NCI-H774 (cell line): ENCODE measurements at regions not wholly inside any gene's neighbourhood (a gene's known extent, or its start where the extent isn't known, plus 50 kb on each side); places are given as distances from the start of the nearest gene placed in this dataset.
"Not testable (repeated sequence)": the region's sequence is repeated elsewhere in the genome, so short reads cannot be mapped to it uniquely, and the experiment has no call there.

ENCODE experiments used
- DNase-seq: peaks from one replicate; lab custom pipeline; 2025; lab: John Stamatoyannopoulos, UW

- DNase-seq: no peak
Measured at GRCh38 chr18:41899535-41899934, 55.5 kb upstream of the PIK3C3 start.

DNA sequence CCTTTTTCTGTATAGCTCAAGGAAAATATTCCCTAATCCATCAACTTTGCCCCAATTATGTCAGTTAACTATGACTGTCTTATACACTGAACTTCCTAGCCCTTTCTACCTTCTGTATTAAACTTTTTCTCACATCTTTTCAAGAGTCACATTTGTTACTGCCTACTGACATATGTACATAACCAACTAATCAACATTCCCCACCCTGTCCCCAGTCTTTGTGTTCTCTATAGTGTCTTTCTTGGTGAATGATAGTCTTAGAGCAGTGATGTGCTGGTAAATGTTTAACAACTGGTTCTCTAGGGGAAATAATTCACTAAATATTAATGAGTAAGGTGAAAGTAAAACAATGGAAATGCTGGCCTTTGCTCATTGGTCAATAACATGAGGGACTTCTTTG is 61.6 kb upstream of the PIK3C3 start:
- no peak for DNase-seq

DNA sequence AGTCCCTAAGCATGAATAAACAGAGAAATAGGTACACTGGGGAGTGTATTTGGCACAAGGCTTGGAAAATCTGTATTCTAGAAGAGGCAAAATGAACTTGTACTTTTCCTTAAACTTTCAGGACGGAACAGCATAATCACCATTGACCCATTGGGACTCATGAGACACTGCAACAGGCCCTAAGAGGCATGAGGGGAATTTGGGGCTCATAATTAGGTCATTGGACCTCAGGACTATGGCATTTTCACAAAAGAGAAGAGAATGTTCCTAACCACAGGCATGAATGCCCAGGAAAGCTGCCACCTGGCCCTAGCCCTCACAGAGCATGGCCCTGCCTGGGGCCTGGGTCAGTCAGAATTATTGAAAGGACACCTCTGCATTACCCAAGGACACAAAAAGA is 67.9 kb upstream of the PIK3C3 start:
- DNase-seq: no peak

GRCh38 chr18:41886126-41886807 is 68.8 kb upstream of the PIK3C3 start:
- no peak for DNase-seq

GRCh38 chr18:41881285-41881684 is 73.7 kb upstream of the PIK3C3 start:
- no peak for DNase-seq

DNA sequence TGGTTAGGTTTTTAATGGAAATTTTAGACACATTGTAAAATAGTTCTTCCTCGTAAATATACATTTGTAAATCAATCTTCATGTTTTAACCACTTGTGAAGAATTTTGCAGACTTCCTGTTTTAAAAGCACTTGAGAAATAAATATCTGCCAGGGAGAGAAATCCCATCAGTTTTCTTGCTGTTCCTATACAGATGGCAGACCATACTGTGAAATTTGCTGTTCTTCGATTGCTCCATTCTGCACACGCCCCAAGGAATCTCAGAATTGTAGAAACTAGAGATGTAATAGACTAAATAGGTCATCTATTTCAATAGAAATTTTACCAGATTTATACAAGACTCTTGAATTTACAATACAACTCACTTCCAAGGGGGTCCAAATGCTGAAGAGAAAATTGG is 75.8 kb upstream of the PIK3C3 start:
- DNase-seq: no peak

- no peak for DNase-seq
Measured at GRCh38 chr18:41875094-41875780, 79.8 kb upstream of the PIK3C3 start.

DNA sequence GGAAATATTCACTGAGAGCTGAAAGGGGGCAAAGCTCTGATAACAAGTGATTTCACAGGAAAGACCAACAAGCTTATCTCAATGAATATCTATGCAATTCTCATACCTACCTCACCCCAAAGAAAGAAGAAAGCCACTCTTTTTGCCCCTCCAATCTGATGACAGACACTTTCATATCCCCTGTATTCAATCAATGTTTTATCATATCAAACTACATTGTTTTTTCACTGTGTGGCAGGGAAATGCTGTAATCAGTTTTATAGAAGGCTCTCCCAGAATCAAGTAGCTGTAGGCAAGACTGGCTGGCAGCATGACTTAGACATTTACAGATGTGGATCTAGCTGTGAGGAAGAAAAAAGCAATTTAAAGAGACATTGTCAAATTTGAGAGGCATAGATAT is 81.3 kb upstream of the PIK3C3 start:
- DNase-seq: no peak

DNA sequence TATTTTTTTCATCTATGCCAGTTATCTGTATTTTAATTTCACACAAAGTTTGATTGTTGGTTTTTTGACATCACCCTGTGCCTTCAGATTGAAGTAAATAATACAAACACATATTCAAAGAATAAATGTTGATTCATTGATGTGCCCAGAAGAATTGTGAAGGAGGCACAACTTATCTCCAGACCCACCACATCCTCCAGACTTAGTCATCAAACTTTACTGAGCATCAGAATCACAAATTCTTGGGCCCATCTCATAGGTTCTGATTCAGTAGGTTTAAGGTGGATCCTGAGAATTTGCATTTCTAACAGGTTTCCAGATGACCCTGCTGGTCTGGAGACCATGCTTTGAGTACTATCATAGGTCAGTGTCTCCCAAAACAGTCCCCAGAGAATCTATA is 82.8 kb upstream of the PIK3C3 start:
- no peak for DNase-seq

DNA sequence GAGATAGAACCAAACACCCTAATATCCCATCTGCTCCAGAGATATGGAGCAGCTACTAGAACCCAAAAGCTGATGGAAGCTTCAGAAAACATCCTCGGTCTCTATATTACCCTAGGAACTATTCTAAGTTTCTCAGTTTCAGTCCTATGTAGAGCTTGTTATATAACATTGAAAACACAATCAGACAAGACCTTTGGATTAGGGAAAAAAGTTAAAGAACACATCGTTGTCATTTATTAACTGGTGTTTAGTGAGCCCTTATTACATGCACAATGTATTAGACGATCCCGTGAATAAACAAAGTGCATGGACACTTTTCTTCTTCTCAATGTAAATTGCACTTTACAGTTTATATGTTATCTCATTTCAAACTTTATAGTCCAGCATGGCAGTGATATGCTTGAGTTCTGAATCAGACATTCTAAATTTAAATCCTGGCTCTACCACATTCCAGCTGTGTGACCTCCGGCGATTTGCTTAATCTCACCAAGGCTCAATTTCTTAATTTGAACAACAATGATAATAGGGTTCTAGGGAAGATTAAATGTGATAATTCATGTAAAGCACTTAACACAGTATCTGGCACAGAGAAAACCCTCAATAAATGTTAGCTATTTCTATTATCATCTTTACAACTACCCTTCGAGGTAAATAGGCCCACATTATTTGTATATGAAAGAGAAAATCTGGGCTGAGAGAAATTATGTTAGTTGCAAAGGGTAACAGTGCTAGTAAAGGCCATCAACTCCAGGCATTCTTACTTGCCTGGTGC is 83.6 kb upstream of the PIK3C3 start:
- DNase-seq: no peak

- no peak for DNase-seq
Measured at GRCh38 chr18:41870817-41871216, 84.2 kb upstream of the PIK3C3 start.

GRCh38 chr18:41870191-41870590 is 84.8 kb upstream of the PIK3C3 start:
- DNase-seq: no peak

- not testable (repeated sequence) for DNase-seq
Measured at GRCh38 chr18:41865796-41866195, 89.2 kb upstream of the PIK3C3 start.

DNA sequence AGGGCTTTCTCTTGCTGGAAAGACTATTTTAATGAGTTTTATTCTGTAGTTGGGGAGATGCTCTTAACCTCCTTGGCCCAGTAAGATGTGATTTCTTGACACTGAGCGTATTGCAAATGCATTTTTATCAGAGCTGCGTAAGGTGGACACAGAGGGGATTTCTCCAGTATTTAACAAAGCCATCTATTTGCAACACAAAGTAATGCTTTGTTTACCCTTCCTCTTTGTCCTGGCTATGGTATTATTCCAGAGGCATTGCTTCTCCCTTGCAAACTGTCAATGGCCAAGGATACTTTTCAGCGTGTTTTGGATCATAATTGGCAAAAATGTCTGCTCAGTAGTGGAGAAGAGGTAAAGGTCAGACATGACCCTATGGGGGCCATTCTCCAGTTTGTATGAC is 90.8 kb upstream of the PIK3C3 start:
- DNase-seq: no peak

DNA sequence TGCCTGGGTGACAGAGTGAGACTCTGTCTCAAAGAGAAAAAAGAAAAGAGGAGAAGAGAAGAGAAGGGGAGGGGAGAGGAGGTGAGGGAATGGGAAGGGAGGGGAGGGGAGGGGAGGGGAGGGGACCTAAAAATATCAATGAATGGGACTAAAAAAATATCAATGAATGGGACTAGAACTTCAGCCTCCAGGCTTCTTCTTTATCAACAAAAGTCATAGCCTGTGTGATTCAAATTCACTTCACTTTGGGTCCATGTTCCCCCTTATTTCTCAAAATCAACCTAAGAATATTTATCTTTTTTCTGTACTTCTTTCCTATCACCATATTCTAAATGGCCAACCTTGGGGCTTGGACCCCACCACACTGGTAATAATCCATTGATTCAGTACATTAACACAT is 92.1 kb upstream of the PIK3C3 start:
- no peak for DNase-seq

DNA sequence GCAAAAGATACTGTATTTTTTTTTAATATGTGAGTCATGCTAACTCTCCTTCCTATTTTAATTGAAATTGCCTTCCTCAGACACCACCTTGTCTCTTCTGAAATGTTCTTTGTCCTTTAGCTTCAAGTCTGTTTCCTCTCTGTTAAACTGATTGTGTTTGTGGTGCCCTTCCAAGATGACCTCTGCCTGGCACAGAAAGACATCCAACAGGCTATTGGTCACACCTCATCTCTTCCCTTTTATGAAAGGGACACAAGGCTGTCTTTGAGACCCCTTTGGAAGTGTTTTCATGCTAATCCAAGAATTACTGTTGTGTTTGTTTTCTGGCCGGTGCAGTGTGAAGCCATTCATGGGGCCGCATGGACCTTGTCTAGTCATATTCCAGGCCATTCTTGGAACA is 94.0 kb upstream of the PIK3C3 start:
- DNase-seq: no peak

DNA sequence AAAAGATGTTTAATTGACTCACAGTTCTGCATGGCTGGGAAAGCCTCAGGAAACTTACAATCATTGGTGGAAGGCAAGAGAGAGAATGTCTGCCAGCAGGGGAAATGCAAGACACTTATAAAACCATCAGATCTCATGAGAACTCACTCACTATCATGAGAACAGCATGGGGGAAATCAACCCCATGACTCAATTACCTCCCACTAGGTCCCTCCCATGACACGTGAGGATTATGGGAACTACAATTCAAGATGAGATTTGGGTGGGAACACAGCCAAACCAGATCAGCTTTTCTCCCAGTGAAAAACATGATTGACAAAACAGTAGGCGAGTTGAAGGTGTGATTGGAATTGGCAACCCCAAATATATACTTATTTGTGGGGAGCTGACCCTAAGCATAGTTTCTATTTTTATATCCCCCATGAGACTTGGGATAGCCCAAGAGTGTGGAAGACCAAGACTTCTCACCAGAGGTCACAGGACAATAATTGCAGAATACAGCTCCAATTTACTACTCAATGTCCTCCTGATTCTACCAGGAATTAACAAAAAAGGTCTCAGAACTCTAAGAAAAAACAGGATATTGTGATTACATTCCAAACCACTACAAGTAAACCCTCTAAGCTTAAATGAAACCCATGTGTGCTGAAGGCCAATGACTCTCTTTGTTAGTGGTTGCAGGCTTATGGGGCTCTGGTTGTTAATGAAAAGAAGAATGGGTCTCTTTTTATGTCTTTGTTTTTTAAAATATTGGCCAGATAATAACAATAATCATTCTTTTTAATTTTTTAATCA is 96.1 kb upstream of the PIK3C3 start:
- no peak for DNase-seq

DNA sequence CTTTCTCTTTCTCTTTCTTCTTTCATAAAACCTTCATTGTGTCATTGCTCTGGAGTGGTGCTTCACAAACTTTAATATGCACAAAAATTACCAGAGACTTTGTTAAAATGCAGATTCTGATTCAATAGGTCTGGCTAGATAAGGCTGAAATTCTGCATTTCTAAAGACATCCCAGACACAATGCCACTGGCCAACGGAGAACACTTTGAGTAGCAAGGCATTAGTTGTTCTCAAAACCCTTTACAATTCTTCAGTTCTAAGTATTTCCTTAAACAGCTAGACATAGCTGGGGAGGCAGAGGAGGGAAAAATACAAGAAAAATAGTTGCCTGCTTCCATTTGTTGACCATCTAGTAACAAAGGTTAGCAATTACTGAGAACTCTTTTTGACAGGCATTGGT is 101.8 kb upstream of the PIK3C3 start:
- no peak for DNase-seq

DNA sequence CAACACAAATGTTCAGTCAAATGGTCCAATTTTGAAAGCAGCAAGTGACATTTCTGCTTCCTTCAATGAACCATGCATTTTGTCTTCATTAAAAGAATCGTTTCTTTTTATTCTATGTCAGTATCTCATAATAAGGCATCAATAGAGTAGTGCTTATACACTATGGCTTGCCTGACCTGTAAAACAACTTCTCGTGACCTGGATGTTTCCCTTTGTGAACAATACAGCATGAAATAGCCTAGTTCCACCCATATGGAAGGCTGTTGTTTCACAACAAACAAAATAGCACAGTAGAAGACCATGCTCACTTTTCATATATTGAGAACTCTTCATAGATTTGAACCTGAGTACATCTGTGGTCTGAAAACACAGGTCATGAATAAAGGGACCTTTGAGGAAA is 104.3 kb upstream of the PIK3C3 start:
- DNase-seq: no peak

DNA sequence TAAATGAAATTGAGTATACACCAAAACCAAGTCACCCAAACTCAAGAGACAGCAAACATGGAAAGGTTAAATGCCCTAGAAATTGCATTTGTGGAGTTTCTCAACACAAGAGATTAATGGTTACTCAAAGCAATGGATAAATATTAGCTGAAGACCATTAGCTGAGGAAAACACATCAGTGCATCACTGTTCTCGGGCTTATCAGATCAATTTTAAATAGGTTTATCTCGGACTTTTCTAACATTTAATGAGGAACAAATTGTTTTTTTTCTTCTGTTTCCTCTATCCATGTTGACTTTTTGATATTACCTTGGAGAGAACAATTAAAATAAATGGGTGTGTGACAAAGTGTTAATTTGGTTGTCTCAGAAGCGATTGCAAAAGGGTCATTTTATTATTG is 105.4 kb upstream of the PIK3C3 start:
- no peak for DNase-seq

DNA sequence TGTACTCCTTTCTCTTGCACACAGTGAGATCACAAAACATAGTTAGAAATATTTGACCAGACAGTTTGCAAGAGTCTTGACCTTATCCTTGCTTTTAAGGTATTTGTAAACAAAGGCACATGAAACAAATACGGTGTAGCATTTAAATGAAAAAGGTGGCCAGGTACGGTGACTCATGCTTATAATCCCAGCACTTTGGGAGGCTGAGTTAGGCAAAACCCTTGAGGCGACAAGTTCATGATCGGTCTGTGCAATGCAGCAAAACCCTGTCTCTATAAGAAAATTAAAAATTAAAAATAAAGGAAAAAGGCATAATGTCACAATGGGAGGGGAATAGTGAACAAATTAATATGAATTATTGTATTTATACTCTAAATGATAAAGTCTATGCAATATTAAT is 109.5 kb upstream of the PIK3C3 start:
- DNase-seq: no peak

DNA sequence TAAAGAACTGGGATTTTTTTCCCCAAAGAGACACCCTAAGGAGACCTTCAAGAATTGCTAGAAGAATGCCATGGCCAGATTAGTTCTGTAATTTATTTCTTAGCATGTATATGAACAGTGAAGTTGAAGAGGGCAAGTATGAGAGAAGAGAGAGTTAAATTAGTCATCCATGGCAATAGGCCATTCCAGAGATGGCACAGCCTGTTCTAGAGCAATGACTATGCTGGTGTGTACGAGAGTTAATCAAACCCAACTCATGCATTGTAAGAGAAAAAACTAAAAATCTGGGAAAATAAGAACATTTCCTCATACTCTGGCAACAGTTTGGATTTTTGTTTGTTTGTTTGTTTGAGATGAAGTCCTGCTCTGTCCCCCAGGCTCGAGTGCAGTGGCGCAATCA is 112.1 kb upstream of the PIK3C3 start:
- no peak for DNase-seq
